Fibroblast of villous mesenchyme (primary cell): ENCODE measurements at regions not wholly inside any gene's neighbourhood (a gene's known extent, or its start where the extent isn't known, plus 50 kb on each side); places are given as distances from the start of the nearest gene placed in this dataset.

ENCODE experiments used
- DNase-seq: peaks from one replicate; pipeline ENCODE4 v3.0.0-alpha.2; 2010; ENCODE audit warnings: low read depth
- H3K4me3 ChIP-seq: 2 replicates; pipeline ENCODE4 v1.5.1; 2011; ENCODE audit warnings: low read depth, mild to moderate bottlenecking, low read length
- TF ChIP-seq, protein P1 (sequence below): IDR thresholded peaks from 2 replicates; pipeline ENCODE4 v1.5.1; 2012; ENCODE audit warnings: low read depth, mild to moderate bottlenecking, low read length; ENCODE audit not compliant: insufficient read depth

GRCh38 chr9:89777544-89777943 is 172.7 kb downstream of the GADD45G start:
- TF ChIP-seq, protein P1, sequence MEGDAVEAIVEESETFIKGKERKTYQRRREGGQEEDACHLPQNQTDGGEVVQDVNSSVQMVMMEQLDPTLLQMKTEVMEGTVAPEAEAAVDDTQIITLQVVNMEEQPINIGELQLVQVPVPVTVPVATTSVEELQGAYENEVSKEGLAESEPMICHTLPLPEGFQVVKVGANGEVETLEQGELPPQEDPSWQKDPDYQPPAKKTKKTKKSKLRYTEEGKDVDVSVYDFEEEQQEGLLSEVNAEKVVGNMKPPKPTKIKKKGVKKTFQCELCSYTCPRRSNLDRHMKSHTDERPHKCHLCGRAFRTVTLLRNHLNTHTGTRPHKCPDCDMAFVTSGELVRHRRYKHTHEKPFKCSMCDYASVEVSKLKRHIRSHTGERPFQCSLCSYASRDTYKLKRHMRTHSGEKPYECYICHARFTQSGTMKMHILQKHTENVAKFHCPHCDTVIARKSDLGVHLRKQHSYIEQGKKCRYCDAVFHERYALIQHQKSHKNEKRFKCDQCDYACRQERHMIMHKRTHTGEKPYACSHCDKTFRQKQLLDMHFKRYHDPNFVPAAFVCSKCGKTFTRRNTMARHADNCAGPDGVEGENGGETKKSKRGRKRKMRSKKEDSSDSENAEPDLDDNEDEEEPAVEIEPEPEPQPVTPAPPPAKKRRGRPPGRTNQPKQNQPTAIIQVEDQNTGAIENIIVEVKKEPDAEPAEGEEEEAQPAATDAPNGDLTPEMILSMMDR: no peak
- no peak overlapping the region for H3K4me3 ChIP-seq

DNA sequence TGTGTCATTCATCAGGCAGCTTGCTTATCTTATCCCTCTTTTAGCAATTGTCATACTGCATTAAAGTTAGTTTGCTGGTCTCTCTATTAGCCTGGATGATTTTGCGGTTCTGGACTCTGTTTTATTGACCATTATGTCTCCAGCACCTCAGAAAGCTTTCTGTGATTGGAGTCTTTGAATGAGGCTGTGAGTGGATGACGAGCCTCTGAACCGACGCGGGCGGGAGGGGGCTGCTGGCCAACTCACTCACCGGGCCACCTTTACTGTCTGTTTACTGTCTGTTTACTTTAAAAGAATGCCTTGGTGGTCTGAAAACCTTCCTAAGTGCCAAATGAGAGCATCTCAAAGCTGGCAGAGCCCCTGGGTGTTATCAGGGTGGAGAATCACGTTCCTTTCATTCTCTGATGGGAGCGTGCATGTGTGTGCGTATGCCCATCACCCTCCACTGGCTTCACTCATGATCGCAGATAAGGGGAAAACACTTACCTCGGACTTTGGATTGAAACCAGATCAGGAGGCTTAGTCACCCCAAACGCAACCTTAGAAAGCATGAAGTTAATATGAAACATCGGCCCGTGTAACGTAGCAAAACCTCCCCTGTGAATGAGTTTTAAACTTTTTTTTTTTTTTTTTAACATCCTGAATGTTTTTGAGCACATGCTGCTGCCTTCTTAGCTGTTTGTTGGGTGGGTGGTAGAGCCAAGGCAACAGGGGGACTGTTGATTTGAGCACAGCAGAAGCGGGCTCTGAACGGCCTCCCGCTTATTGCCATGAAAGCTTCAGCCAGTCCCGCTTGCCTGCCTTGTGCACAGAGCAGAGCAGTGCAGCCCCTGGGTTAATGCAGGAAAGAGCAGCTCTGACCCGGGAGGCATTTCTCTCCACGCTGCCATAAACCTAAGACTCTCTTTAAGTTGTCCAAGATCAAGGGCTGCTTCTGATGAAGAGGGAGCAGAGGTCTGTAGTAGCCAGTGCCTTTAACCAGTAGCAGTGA is 173.6 kb downstream of the GADD45G start:
- TF ChIP-seq, protein P1: no peak
- H3K4me3 ChIP-seq: no peak overlapping the region
- no peak for DNase-seq

More at GRCh38 chr9:89777544-89777943, 172.7 kb downstream of the GADD45G start:
- DNase-seq: no peak

GRCh38 chr9:89779405-89780203 is 174.8 kb downstream of the GADD45G start:
- TF ChIP-seq, protein P1: no peak
- H3K4me3 ChIP-seq: no peak overlapping the region
- DNase-seq: no peak

- DNase-seq: no peak
- TF ChIP-seq, protein P1: no peak
- H3K4me3 ChIP-seq: no peak overlapping the region
Observed at GRCh38 chr9:89780959-89781358, 176.1 kb downstream of the GADD45G start.

- no peak overlapping the region for H3K4me3 ChIP-seq
- TF ChIP-seq, protein P1: no peak
- DNase-seq: no peak
Observed at GRCh38 chr9:89781838-89782540, 177.2 kb downstream of the GADD45G start.

DNA sequence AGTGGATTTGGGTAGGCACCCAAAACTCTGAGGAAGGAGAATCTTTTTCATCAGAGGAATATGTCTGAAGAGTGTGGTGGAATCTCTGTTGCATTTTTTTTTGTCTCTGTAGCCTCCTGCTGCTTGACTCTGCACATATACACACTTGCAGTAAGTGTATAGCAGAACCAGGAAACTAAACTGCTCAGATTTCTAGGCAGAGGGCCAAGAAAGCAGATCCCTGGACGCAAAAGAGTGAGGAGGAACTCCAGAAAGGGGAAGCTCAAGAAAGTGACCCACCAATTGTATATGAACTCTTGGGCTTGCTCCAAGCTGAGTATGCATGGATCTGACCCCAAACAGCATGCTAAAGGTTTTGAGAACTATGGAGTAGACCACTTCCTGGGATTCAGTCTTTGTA is 181.8 kb downstream of the GADD45G start:
- TF ChIP-seq, protein P1: no peak
- H3K4me3 ChIP-seq: no peak overlapping the region
- DNase-seq: peak; percentile 21
